ENCODE measurements at regions not wholly inside any gene's neighbourhood (a gene's known extent, or its start where the extent isn't known, plus 50 kb on each side); places are given as distances from the start of the nearest gene placed in this dataset.

DNA sequence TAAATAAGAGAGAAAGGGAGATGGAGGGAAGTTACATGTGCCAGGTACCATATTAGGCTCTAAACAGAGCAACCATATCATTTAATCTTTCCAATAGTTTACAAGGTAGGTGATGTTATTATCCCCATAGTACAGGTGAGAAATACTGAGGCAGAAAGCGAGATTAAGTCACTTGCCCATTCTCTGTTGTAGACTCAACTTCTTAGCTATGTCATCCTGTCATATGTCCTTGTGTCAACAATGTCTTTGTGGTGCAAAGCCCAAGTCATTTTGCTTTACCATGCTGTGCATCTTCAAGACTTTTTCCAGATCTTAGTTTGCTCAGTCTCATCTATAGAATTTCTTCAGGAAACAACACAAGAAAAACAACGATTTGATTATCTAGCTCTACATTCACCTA, 205.0 kb upstream of the E2F8 start:
- DNase-seq (ENCODE audit: low spot score), result no peak
- Histone ChIP-seq H4K20me1 (ENCODE audit: insufficient read depth, poor library complexity, severe bottlenecking) (no peaks in the 10 kb centered on the region), H3K4me2 (no peak overlapping the region), H3K36me3 (replicated peaks; ENCODE audit: insufficient read depth, low read depth) (no peaks in the 10 kb centered on the region), H3K9me3 (ENCODE audit: low read depth) (no peaks in the 10 kb centered on the region), H3K4me1 (ENCODE audit: insufficient read depth) (peaks cover 12% of the 10 kb centered on the region), H2AFZ (no peak overlapping the region), H3K79me2 (no peaks in the 10 kb centered on the region), H3K4me3 (no peak overlapping the region), H3K27me3 (no peaks in the 10 kb centered on the region), H3K27ac (no peak overlapping the region), H3K9me2 (replicated peaks; ENCODE audit: insufficient read depth) (no peaks in the 10 kb centered on the region)
- WGBS (ENCODE audit: low lambda C conversion rate, missing lambda C conversion rate), result 47% methylated on average over 2 of the region's 2 CpGs
- TF ChIP-seq EZH2phosphoT487 (IDR thresholded peaks at IDR 0.05; ENCODE audit: low read depth, severe bottlenecking, unreplicated experiment) (no peak), CTCF (IDR thresholded peaks at IDR 0.05; ENCODE audit: poor library complexity) (no peak), EZH2 (IDR thresholded peaks at IDR 0.05; ENCODE audit: borderline replicate concordance) (no peak)

- H2AFZ ChIP-seq, result no peak overlapping the region
- DNase-seq (ENCODE audit: low spot score), result no peak
- no peak overlapping the region for H3K4me3 ChIP-seq
- TF ChIP-seq CTCF (IDR thresholded peaks at IDR 0.05; ENCODE audit: poor library complexity) (no peak), EZH2 (IDR thresholded peaks at IDR 0.05; ENCODE audit: borderline replicate concordance) (no peak), EZH2phosphoT487 (IDR thresholded peaks at IDR 0.05; ENCODE audit: low read depth, severe bottlenecking, unreplicated experiment) (no peak)
- H3K4me2 ChIP-seq, result no peak overlapping the region
- no peaks in the 10 kb centered on the region for H3K9me3 ChIP-seq (ENCODE audit: low read depth)
- no peak overlapping the region for H3K27ac ChIP-seq
- H3K4me1 ChIP-seq (ENCODE audit: insufficient read depth), result peaks cover 12% of the 10 kb centered on the region
- H4K20me1 ChIP-seq (ENCODE audit: insufficient read depth, poor library complexity, severe bottlenecking), result no peaks in the 10 kb centered on the region
- no peaks in the 10 kb centered on the region for H3K36me3 ChIP-seq (replicated peaks; ENCODE audit: insufficient read depth, low read depth)
- H3K79me2 ChIP-seq, result no peaks in the 10 kb centered on the region
- WGBS (ENCODE audit: low lambda C conversion rate, missing lambda C conversion rate), result 77% methylated on average over 2 of the region's 2 CpGs
- no peaks in the 10 kb centered on the region for H3K27me3 ChIP-seq
- H3K9me2 ChIP-seq (replicated peaks; ENCODE audit: insufficient read depth), result no peaks in the 10 kb centered on the region
These were observed 203.5 kb upstream of the E2F8 start for GRCh38 chr11:19444231-19444630.

DNA sequence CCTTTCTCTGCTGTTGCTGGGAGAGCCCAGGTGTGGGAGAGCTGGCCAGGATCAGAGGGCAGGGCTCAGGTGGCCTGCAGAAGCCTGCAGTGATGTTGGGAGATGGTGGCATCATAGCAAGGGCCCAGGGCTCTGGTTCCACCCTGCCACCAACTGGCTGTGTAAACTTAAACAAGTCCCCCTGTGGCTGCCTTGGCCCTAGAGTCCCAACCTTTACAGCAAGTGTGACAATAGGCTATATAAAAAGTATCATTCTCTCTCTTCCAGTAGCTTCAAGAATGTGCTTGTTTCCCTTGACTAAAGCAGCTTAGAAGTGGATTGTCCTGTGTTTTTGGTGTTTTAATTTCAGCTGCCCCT, 201.8 kb upstream of the E2F8 start:
- no peaks in the 10 kb centered on the region for H3K27me3 ChIP-seq
- no peak overlapping the region for H3K4me2 ChIP-seq
- TF ChIP-seq EZH2phosphoT487 (IDR thresholded peaks at IDR 0.05; ENCODE audit: low read depth, severe bottlenecking, unreplicated experiment), result no peak
- TF ChIP-seq CTCF (IDR thresholded peaks at IDR 0.05; ENCODE audit: poor library complexity), result no peak
- TF ChIP-seq EZH2 (IDR thresholded peaks at IDR 0.05; ENCODE audit: borderline replicate concordance), result no peak
- H3K79me2 ChIP-seq, result no peaks in the 10 kb centered on the region
- no peak for DNase-seq (ENCODE audit: low spot score)
- no peaks in the 10 kb centered on the region for H3K36me3 ChIP-seq (replicated peaks; ENCODE audit: insufficient read depth, low read depth)
- H3K4me1 ChIP-seq (ENCODE audit: insufficient read depth), result peaks cover 12% of the 10 kb centered on the region
- no peak overlapping the region for H3K4me3 ChIP-seq
- H3K27ac ChIP-seq, result peak overlapping the region; percentile 76
- no peaks in the 10 kb centered on the region for H3K9me3 ChIP-seq (ENCODE audit: low read depth)
- H3K9me2 ChIP-seq (replicated peaks; ENCODE audit: insufficient read depth), result no peaks in the 10 kb centered on the region
- H2AFZ ChIP-seq, result no peak overlapping the region
- H4K20me1 ChIP-seq (ENCODE audit: insufficient read depth, poor library complexity, severe bottlenecking), result no peaks in the 10 kb centered on the region
